Activated naive CD4-positive, alpha-beta T cell treated with anti-CD3 and anti-CD28 coated beads, Interleukin-2, amount 50 U/mL, for 16 hours (primary cell): ENCODE measurements at regions not wholly inside any gene's neighbourhood (a gene's known extent, or its start where the extent isn't known, plus 50 kb on each side); places are given as distances from the start of the nearest gene placed in this dataset.

Experiments
- DNase-seq: peaks from one replicate; pipeline ENCODE4 v3.0.0-alpha.2; 2020

DNA sequence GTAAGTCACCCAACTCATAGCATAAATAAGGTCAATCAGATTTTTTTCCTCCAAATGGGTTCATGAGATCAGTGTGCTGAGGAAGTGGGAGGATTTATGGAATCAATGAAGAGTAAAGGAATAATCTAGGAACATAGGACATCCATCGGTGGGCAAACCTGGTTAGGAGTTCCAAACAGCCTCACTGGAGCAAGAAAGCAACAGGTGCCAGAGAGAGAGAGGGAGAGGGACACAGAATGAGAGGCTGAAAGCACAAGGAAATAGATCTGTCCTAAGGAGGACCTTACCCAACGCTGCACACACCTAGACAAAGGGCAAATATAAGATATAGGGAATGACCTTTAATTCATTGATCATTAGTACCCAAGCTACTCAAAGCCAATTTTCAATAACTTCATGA is 119.5 kb upstream of the ANKRD1 start:
- DNase-seq = no peak

DNA sequence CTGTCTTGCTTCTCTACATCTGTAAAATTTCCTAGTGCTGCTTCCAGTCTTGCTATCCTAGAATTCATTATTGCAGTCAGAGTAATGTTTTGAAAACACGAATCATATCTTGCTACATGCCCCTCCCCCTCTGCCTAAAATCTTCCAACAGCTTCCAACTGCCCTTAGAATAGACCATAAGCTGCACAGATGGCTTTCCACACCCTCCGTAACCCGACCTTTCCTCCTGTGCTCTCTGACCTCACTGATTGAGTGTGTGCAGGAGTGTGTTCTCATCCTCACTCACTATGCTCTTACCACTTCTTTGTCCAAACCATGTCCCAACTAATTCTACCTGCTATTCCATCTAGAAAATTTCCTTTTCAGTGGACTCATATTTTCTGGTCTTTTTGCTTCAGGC is 121.2 kb upstream of the ANKRD1 start:
- DNase-seq = no peak

- no peak for DNase-seq
Measured at GRCh38 chr10:91043173-91043910, 122.5 kb upstream of the ANKRD1 start.

- no peak for DNase-seq
Measured at GRCh38 chr10:91046869-91047268, 126.0 kb upstream of the ANKRD1 start.

GRCh38 chr10:91048380-91048779 is 127.5 kb upstream of the ANKRD1 start:
- DNase-seq = no peak

GRCh38 chr10:91049296-91049987 is 128.6 kb upstream of the ANKRD1 start:
- DNase-seq = no peak

GRCh38 chr10:91049988-91050360 is 129.1 kb upstream of the ANKRD1 start:
- no peak for DNase-seq

GRCh38 chr10:91050371-91051034 is 129.6 kb upstream of the ANKRD1 start:
- DNase-seq = no peak

DNA sequence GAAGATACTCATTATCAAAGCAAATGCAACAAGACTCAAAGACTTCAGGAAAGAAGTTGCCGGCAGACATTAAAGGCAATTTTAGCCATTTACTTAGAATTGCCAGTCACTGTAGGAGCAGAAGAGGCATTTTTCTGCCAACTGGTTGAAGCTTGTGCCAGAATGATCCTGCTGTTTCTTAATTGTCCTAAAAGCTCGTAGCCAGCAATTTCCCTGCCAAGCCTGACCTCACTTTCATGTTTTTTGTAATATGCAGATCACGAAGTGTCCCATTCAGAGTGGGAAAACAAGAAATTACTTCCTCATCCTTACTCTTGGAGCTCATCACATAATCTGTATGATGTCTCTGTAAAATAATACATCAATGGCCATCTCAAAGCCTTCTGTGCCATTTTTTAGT is 130.9 kb upstream of the ANKRD1 start:
- no peak for DNase-seq

DNA sequence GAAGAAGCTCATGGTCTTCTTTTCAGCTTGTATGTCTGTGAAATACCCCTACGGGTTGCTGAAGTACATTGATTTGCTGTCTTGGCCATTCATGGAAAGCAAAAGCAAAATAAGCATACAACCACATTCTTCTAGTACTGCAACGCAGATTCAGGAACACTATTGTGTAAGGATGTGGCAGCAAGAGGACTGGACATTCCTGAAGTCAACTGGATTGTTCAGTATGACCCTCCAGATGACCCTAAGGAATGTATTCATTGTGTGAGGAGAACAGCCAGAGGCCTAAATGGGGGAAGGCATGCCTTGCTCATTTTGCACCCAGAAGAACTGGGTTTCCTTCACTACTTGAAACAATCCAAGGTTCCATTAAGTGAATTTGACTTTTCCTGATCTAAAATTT is 133.4 kb upstream of the ANKRD1 start:
- DNase-seq = no peak

GRCh38 chr10:91061187-91061586 is 140.3 kb upstream of the ANKRD1 start:
- no peak for DNase-seq

DNA sequence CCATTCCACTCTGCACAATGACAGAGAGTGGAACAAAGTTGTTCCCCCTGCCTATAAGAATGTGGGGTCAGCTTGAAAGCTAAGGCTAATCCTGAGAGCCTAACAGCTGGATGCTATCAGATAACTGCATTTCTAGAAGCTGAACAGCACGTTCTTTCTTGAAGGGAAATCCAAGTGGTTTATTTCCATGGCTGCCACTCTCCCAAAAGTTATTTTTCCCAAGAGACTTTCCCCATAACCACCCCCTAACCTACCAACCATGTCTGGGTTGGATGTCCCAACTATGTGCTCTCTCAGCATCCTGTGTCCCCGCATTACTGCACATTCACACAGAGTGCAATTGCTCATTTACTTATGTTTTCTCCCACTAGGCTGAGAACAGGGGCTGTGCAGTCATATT is 140.7 kb upstream of the ANKRD1 start:
- no peak for DNase-seq

GRCh38 chr10:91062091-91062490 is 141.2 kb upstream of the ANKRD1 start:
- no peak for DNase-seq

DNA sequence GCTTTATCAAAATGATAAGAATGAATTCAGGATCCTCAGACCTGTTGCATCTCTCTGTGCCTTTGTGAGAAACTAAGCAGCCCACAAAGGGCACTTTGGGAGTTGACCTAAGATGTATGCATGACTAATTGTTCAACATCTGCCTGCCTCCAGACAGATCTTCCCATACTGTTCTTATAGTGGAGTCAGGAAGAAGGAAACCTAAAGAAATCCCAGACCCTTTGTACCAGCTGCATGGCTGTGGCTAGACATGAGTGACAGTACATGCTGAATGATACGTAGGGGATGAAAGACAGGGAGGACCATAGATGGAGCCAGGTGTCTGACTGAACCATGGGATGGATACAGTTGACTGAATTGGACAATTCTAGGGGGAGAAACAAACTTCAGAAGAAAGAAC is 148.7 kb upstream of the PCGF5 start:
- DNase-seq = no peak

GRCh38 chr10:91073286-91073979 is 147.0 kb upstream of the PCGF5 start:
- no peak for DNase-seq

DNA sequence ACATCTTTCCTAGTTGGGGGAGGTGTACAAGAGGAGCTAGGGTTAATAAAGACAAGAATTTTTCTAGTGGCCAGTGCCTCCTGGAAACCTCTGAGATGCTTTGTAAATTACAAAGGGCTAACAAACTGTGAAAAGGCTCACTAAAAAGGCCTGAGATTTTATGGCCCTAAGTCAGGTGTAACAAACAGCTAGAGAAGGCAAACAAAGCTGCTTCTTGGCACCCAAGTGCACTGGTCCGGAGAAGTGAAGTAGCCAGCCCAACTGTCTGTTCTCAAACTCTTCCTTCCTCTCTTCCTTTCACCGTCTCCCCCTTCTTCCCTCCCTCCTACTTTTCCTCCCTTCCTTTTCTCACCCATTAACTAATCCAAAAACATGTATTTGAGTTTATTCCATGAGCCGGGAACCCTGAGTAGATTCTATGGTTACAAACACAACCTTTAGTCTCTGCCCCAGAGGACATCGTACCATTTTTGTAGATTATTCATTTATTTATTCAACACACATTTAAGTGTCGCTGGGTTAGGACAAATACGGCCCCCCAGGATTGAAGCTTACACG is 143.4 kb upstream of the PCGF5 start:
- DNase-seq = no peak

DNA sequence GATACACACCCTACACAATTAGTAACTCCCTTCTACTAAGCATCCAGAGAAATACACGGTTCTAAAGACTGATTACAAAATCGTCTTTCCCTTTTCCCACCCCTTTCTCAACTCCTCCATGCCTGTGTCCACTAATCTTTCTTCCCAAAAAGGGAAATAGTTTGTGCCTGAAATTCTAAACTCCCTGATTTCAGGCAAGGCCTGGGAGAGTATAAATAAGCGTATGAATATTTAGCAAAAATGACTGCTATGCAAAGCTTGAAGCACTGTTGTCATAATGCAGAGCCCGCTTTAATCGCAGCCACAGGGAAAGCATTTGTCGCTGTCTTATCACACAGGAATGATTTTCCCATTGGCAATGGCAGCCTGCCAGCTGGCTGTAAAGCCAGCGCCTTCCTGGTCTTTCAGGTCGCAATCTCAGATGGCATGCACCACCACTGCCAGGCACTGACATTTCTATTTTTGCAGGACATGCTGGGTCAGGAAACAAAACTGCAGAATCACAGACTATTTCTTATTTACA is 142.9 kb upstream of the PCGF5 start:
- no peak for DNase-seq

DNA sequence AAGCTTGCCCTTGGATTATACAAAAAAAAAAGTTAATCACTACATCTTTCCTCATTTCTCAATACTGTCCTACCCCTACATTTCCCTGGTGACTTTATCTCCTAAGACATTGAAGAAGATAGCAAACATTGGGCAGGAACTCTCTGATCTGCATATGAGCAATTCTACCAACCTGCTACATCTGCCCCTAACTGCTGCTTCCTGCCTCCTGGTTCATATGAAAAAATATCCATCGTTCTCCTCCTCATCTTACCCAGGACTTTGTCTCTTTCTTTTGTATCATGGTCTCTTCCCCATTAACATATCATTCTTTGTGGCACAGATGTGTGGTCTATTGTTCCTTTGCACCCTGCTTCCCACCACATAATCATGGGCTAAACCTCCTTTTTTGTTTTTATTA is 139.7 kb upstream of the PCGF5 start:
- DNase-seq = no peak

GRCh38 chr10:91082447-91082846 is 138.0 kb upstream of the PCGF5 start:
- no peak for DNase-seq

- no peak for DNase-seq
Measured at GRCh38 chr10:91088300-91089140, 131.9 kb upstream of the PCGF5 start.

DNA sequence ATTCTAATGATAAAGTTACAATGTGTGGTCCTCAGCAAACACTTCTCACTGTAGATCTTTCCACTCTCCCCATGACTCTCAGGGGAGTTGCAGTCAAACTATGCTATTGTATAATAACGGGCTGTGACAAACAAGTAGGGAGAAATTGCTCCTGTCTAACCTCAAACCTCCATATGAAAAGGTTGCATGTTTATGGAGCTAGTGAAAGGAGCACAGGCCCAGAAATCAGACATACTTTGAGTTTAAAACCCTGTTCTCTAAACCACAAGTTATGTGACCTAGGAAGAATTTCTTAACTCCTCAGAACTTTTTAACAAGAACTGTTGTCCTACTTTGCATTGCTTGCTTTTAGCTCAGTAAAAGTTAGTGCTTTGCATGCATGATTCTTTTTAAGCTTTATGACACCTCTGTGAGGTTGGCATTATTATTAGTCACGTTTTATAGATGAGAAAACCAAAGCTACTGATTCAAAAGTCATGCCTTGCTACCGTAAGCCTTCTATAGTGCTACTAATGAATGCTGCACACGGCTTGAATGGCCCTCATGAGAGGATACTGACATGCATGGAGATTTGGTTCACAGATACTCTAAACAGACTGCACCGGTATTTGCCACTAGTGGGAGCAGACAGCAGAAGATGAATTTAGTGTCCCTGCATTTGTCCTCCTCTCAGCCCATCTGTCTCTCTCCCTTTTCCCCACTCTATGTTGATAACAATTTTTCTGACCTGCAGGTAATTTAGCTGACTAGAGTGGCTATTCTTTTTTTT is 129.5 kb upstream of the PCGF5 start:
- no peak for DNase-seq
